Neural progenitor cell (in vitro differentiated cells): ENCODE measurements at regions not wholly inside any gene's neighbourhood (a gene's known extent, or its start where the extent isn't known, plus 50 kb on each side); places are given as distances from the start of the nearest gene placed in this dataset.

Experiments used
- DNase-seq: peaks from one replicate; pipeline ENCODE4 v3.0.0-alpha.2; 2016; ENCODE audit warnings: low spot score
- H2AFZ ChIP-seq: fragments of 200-600 bp; sonication (generic); replicated peaks from 2 replicates; pipeline ENCODE4 v1.6.1; 2016; ENCODE audit warnings: antibody characterized with exemption
- H3F3A ChIP-seq: fragments of 200-600 bp; sonication (generic); 2 replicates; pipeline ENCODE4 v1.6.1; 2016; ENCODE audit warnings: antibody characterized with exemption, low read depth
- H3K27ac ChIP-seq: fragments of 200-600 bp; sonication (generic); 2 replicates; pipeline ENCODE4 v1.5.1; 2016; ENCODE audit warnings: mild to moderate bottlenecking
- H3K27me3 ChIP-seq: fragments of 200-600 bp; sonication (generic); 2 replicates; pipeline ENCODE4 v1.6.1; 2016; ENCODE audit warnings: mild to moderate bottlenecking, moderate library complexity
- H3K36me3 ChIP-seq: fragments of 200-600 bp; sonication (generic); 2 replicates; pipeline ENCODE4 v1.5.1; 2016
- H3K4me1 ChIP-seq: fragments of 200-600 bp; sonication (generic); 2 replicates; pipeline ENCODE4 v1.6.1; 2016; ENCODE audit warnings: mixed run types
- H3K4me2 ChIP-seq: fragments of 200-600 bp; sonication (generic); 2 replicates; pipeline ENCODE4 v1.6.1; 2016
- H3K4me3 ChIP-seq: fragments of 200-600 bp; sonication (generic); 2 replicates; pipeline ENCODE4 v1.5.1; 2016
- H3K79me2 ChIP-seq: fragments of 200-600 bp; sonication (generic); 2 replicates; pipeline ENCODE4 v1.6.1; 2016; ENCODE audit warnings: low read depth
- H3K9ac ChIP-seq: fragments of 200-600 bp; sonication (generic); 2 replicates; pipeline ENCODE4 v1.6.1; 2016
- H3K9me3 ChIP-seq: fragments of 200-600 bp; sonication (generic); 2 replicates; pipeline ENCODE4 v1.5.1; 2016; ENCODE audit warnings: low read depth
- H4K20me1 ChIP-seq: fragments of 200-600 bp; sonication (generic); 2 replicates; pipeline ENCODE4 v1.6.1; 2016; ENCODE audit warnings: low read depth
- H3K27ac Mint-ChIP-seq: 3 replicates; pipeline ENCODE4 v1.8.0; 2021; ENCODE audit warnings: mixed read lengths
- H3K27me3 Mint-ChIP-seq: 2 replicates; pipeline ENCODE4 v1.8.0; 2022; ENCODE audit warnings: low read depth, mild to moderate bottlenecking, inconsistent platforms, moderate library complexity, mixed read lengths; ENCODE audit not compliant: insufficient read depth
- H3K36me3 Mint-ChIP-seq: 3 replicates; pipeline ENCODE4 v1.8.0; 2021; ENCODE audit warnings: mixed read lengths
- H3K4me1 Mint-ChIP-seq: 3 replicates; pipeline ENCODE4 v1.8.0; 2021; ENCODE audit warnings: mixed read lengths
- H3K4me3 Mint-ChIP-seq: 3 replicates; pipeline ENCODE4 v1.8.0; 2021; ENCODE audit warnings: mild to moderate bottlenecking, moderate library complexity, mixed read lengths
- H3K9me3 Mint-ChIP-seq: 3 replicates; pipeline ENCODE4 v1.8.0; 2020; ENCODE audit warnings: mixed read lengths
- CTCF ChIP-seq: fragments of 200-600 bp; sonication (generic); IDR thresholded peaks from 2 replicates; pipeline ENCODE4 v1.5.1; 2017; ENCODE audit warnings: antibody characterized with exemption, mild to moderate bottlenecking
- EZH2 ChIP-seq: fragments of 200-600 bp; sonication (generic); IDR thresholded peaks from 2 replicates; pipeline ENCODE4 v1.6.1; 2017; ENCODE audit warnings: antibody characterized with exemption, mild to moderate bottlenecking, moderate library complexity
- EZH2phosphoT487 ChIP-seq: fragments of 200-600 bp; sonication (generic); IDR thresholded peaks from 2 replicates; pipeline ENCODE4 v1.6.1; 2017; ENCODE audit warnings: antibody characterized with exemption

- H3K4me1 ChIP-seq, result no peaks in the 10 kb centered on the region
- H3K27ac ChIP-seq, result no peak overlapping the region
- peaks cover under 1% of the 10 kb centered on the region for H3K9me3 Mint-ChIP-seq
- H3K27ac Mint-ChIP-seq, result no peak overlapping the region
- no peak overlapping the region for H2AFZ ChIP-seq
- no peaks in the 10 kb centered on the region for H3K36me3 ChIP-seq
- no peaks in the 10 kb centered on the region for H3K79me2 ChIP-seq
- no peaks in the 10 kb centered on the region for H4K20me1 ChIP-seq
- no peaks in the 10 kb centered on the region for H3K4me1 Mint-ChIP-seq
- H3K36me3 Mint-ChIP-seq, result no peaks in the 10 kb centered on the region
- no peak overlapping the region for H3K4me3 ChIP-seq
- TF ChIP-seq CTCF, result no peak
- TF ChIP-seq EZH2, result no peak
- TF ChIP-seq EZH2phosphoT487, result no peak
- H3K9ac ChIP-seq, result no peak overlapping the region
- H3F3A ChIP-seq, result no peaks in the 10 kb centered on the region
- no peaks in the 10 kb centered on the region for H3K27me3 ChIP-seq
- no peak for DNase-seq
- no peaks in the 10 kb centered on the region for H3K9me3 ChIP-seq
- H3K4me3 Mint-ChIP-seq, result no peak overlapping the region
- H3K4me2 ChIP-seq, result no peak overlapping the region
- peaks cover 2% of the 10 kb centered on the region for H3K27me3 Mint-ChIP-seq
These were observed 173.0 kb upstream of the IPO5 start for GRCh38 chr13:97780486-97780885.

GRCh38 chr13:97781891-97782305, 171.6 kb upstream of the IPO5 start:
- H3K36me3 Mint-ChIP-seq, result no peaks in the 10 kb centered on the region
- H3K27me3 Mint-ChIP-seq, result peaks cover 2% of the 10 kb centered on the region
- no peaks in the 10 kb centered on the region for H3K79me2 ChIP-seq
- H3K9ac ChIP-seq, result no peak overlapping the region
- H3K27me3 ChIP-seq, result no peaks in the 10 kb centered on the region
- no peak for TF ChIP-seq EZH2
- TF ChIP-seq EZH2phosphoT487, result no peak
- no peak for TF ChIP-seq CTCF
- no peak overlapping the region for H3K4me3 Mint-ChIP-seq
- H3K27ac Mint-ChIP-seq, result no peak overlapping the region
- no peaks in the 10 kb centered on the region for H3F3A ChIP-seq
- no peaks in the 10 kb centered on the region for H3K4me1 ChIP-seq
- H3K27ac ChIP-seq, result no peak overlapping the region
- no peak overlapping the region for H3K4me2 ChIP-seq
- DNase-seq, result no peak
- H3K9me3 Mint-ChIP-seq, result no peaks in the 10 kb centered on the region
- no peaks in the 10 kb centered on the region for H3K4me1 Mint-ChIP-seq
- no peak overlapping the region for H2AFZ ChIP-seq
- H3K9me3 ChIP-seq, result no peaks in the 10 kb centered on the region
- H3K4me3 ChIP-seq, result no peak overlapping the region
- no peaks in the 10 kb centered on the region for H3K36me3 ChIP-seq
- H4K20me1 ChIP-seq, result no peaks in the 10 kb centered on the region

- TF ChIP-seq EZH2phosphoT487, result no peak
- no peaks in the 10 kb centered on the region for H3K79me2 ChIP-seq
- H3K27ac Mint-ChIP-seq, result no peak overlapping the region
- H3K9me3 Mint-ChIP-seq, result peaks cover 9% of the 10 kb centered on the region
- H3K36me3 Mint-ChIP-seq, result no peaks in the 10 kb centered on the region
- no peaks in the 10 kb centered on the region for H4K20me1 ChIP-seq
- no peaks in the 10 kb centered on the region for H3K36me3 ChIP-seq
- H3K9me3 ChIP-seq, result no peaks in the 10 kb centered on the region
- H3K4me2 ChIP-seq, result no peak overlapping the region
- no peaks in the 10 kb centered on the region for H3F3A ChIP-seq
- H3K4me3 ChIP-seq, result no peak overlapping the region
- DNase-seq, result no peak
- H3K4me1 Mint-ChIP-seq, result no peaks in the 10 kb centered on the region
- no peak overlapping the region for H3K27ac ChIP-seq
- H3K4me1 ChIP-seq, result no peaks in the 10 kb centered on the region
- no peaks in the 10 kb centered on the region for H3K27me3 ChIP-seq
- no peak overlapping the region for H3K9ac ChIP-seq
- H3K4me3 Mint-ChIP-seq, result no peak overlapping the region
- peaks cover 2% of the 10 kb centered on the region for H3K27me3 Mint-ChIP-seq
- H2AFZ ChIP-seq, result no peak overlapping the region
These were observed 167.0 kb upstream of the IPO5 start for GRCh38 chr13:97786510-97786909.

GRCh38 chr13:97797553-97797952, 155.9 kb upstream of the IPO5 start:
- Mint-ChIP-seq H3K36me3 (no peaks in the 10 kb centered on the region), H3K27ac (no peak overlapping the region), H3K9me3 (peaks cover 15% of the 10 kb centered on the region), H3K4me3 (no peak overlapping the region), H3K27me3 (peaks cover 2% of the 10 kb centered on the region), H3K4me1 (no peaks in the 10 kb centered on the region)
- Histone ChIP-seq H3K4me2 (no peak overlapping the region), H3F3A (no peaks in the 10 kb centered on the region), H3K36me3 (no peaks in the 10 kb centered on the region), H3K27ac (no peak overlapping the region), H2AFZ (no peak overlapping the region), H3K9me3 (peaks cover 5% of the 10 kb centered on the region), H3K79me2 (no peaks in the 10 kb centered on the region), H4K20me1 (no peaks in the 10 kb centered on the region), H3K4me3 (no peak overlapping the region), H3K27me3 (no peaks in the 10 kb centered on the region), H3K9ac (no peak overlapping the region), H3K4me1 (no peaks in the 10 kb centered on the region)
- no peak for DNase-seq
- TF ChIP-seq EZH2phosphoT487 (no peak), EZH2 (no peak), CTCF (no peak)
